Gastrocnemius medialis (tissue), 4 donors: ENCODE measurements at regions not wholly inside any gene's neighbourhood (a gene's known extent, or its start where the extent isn't known, plus 50 kb on each side); places are given as distances from the start of the nearest gene placed in this dataset.

Source experiments
- ATAC-seq, 2 donors: fragments of 150-250 bp; one replicate each; pipeline ENCODE4 v1.9.1; 2016
- DNase-seq, 2 donors: peaks; one replicate each; pipeline ENCODE4 v3.0.0-alpha.2; 2019
- H3K27ac ChIP-seq, 4 donors: fragments of 200-600 bp; sonication (generic); 1 replicate in 1 of 4; 2 replicates in 3 of 4; pipeline ENCODE4 v1.5.1; 2016 to 2018; ENCODE audit warnings: mild to moderate bottlenecking in 2 of 4, moderate library complexity in 1 of 4
- H3K27me3 ChIP-seq, 3 donors: fragments of 200-600 bp; sonication (generic) in 2 of 3; 1 replicate in 1 of 3; 2 replicates in 2 of 3; pipeline versions ENCODE4 v1.5.1 to v1.6.0; 2016 to 2019; ENCODE audit warnings: mild to moderate bottlenecking in 1 of 3, moderate library complexity in 1 of 3
- H3K36me3 ChIP-seq, 2 donors: fragments of 200-600 bp; sonication (generic) in 1 of 2; one replicate each; pipeline ENCODE4 v1.5.1; 2017 to 2018
- H3K4me1 ChIP-seq, 2 donors: fragments of 200-600 bp; sonication (generic) in 1 of 2; one replicate each; pipeline ENCODE4 v1.5.1; 2016 to 2017; ENCODE audit warnings: mild to moderate bottlenecking in 2 of 2
- H3K4me3 ChIP-seq, 4 donors: fragments of 200-600 bp; sonication (generic) in 3 of 4; 1 replicate in 1 of 4; 2 replicates in 3 of 4; pipeline ENCODE4 v1.5.1; 2016 to 2019; ENCODE audit warnings: mild to moderate bottlenecking in 2 of 4
- H3K9me3 ChIP-seq, 3 donors: fragments of 200-600 bp; sonication (generic) in 2 of 3; 1 replicate in 1 of 3; 2 replicates in 2 of 3; pipeline ENCODE4 v1.5.1; 2016 to 2019
- CTCF ChIP-seq, 5 experiments: fragments of 450-650 bp in 3 of 5; fragments of 200-600 bp in 2 of 5; sonication (generic) in 2 of 5; IDR thresholded peaks in 4 of 5; conservative IDR thresholded peaks in 1 of 5; 1 replicate in 4 of 5; 2 replicates in 1 of 5; pipeline ENCODE4 v1.5.1; 2016 to 2019; ENCODE audit warnings: antibody characterized with exemption in 5 of 5, mild to moderate bottlenecking in 3 of 5, moderate library complexity in 3 of 5
- POLR2A ChIP-seq, 2 donors: fragments of 450-650 bp; IDR thresholded peaks; one replicate each; pipeline ENCODE4 v1.6.1; 2017; ENCODE audit warnings: antibody characterized with exemption in 2 of 2, mild to moderate bottlenecking in 2 of 2, moderate library complexity in 2 of 2
- in situ Hi-C, 4 donors: fragments of 200-750 bp; cut with MboI; loops; one replicate each; pipeline versions ENCODE4 v1.15.0 to v1.8.0; 2017; ENCODE audit warnings: low sequenced_read_pairs in 4 of 4
- intact Hi-C: fragments of 100-400 bp; cut with DNase I; formaldehyde crosslinking; loops from one replicate; pipeline ENCODE4 v1.15.1; 2023; ENCODE audit warnings: low total_unique reads

GRCh38 chr16:26889740-26890139 lies 177.0 kb upstream of the C16orf82 start:
- ATAC-seq, result no peak
- in situ Hi-C loops (no loop called here), intact Hi-C loops (no loop called here)
- H3K4me3 ChIP-seq, result no peak overlapping the region
- no peaks in the 10 kb centered on the region for H3K36me3 ChIP-seq
- no peak for DNase-seq
- H3K4me1 ChIP-seq, result no peaks in the 10 kb centered on the region
- H3K27ac ChIP-seq, result no peak overlapping the region
- H3K27me3 ChIP-seq, result no peaks in the 10 kb centered on the region
- H3K9me3 ChIP-seq, result no peaks in the 10 kb centered on the region
- TF ChIP-seq POLR2A (IDR thresholded peaks at IDR 0.05), result no peak

- Histone ChIP-seq H3K4me3 (no peak overlapping the region), H3K36me3 (no peaks in the 10 kb centered on the region), H3K27ac (no peak overlapping the region), H3K9me3 (no peaks in the 10 kb centered on the region), H3K4me1 (no peaks in the 10 kb centered on the region), H3K27me3 (no peaks in the 10 kb centered on the region)
- in situ Hi-C loops, result no loop called here
- no peak for TF ChIP-seq CTCF (IDR thresholded peaks at IDR 0.05 in 4 of 5, conservative IDR thresholded peaks at IDR 0.05 in 1 of 5)
- no peak for TF ChIP-seq POLR2A (IDR thresholded peaks at IDR 0.05)
- intact Hi-C loops, result no loop called here
- ATAC-seq, result no peak
- DNase-seq, result no peak
These were observed 168.5 kb upstream of the C16orf82 start for GRCh38 chr16:26898200-26898599.

- in situ Hi-C loops, result no loop called here
- Histone ChIP-seq H3K27ac (no peak overlapping the region), H3K4me3 (no peak overlapping the region), H3K36me3 (no peaks in the 10 kb centered on the region), H3K4me1 (no peaks in the 10 kb centered on the region), H3K9me3 (no peaks in the 10 kb centered on the region), H3K27me3 (no peaks in the 10 kb centered on the region)
- DNase-seq (no peak), ATAC-seq (no peak)
- intact Hi-C loops, result no loop called here
- TF ChIP-seq POLR2A (IDR thresholded peaks at IDR 0.05) (no peak), CTCF (IDR thresholded peaks at IDR 0.05 in 4 of 5, conservative IDR thresholded peaks at IDR 0.05 in 1 of 5) (no peak)
These were observed 165.4 kb upstream of the C16orf82 start for GRCh38 chr16:26901196-26901861.

- in situ Hi-C loops, result no loop called here
These were observed 164.7 kb upstream of the C16orf82 start for GRCh38 chr16:26901983-26902382.

GRCh38 chr16:26905336-26905735 lies 161.4 kb upstream of the C16orf82 start:
- Histone ChIP-seq H3K4me3 (no peak overlapping the region), H3K27ac (no peak overlapping the region), H3K36me3 (no peaks in the 10 kb centered on the region), H3K27me3 (no peaks in the 10 kb centered on the region), H3K9me3 (no peaks in the 10 kb centered on the region), H3K4me1 (no peaks in the 10 kb centered on the region)
- TF ChIP-seq CTCF (IDR thresholded peaks at IDR 0.05 in 4 of 5, conservative IDR thresholded peaks at IDR 0.05 in 1 of 5), result no peak
- no peak for TF ChIP-seq POLR2A (IDR thresholded peaks at IDR 0.05)
- in situ Hi-C loops (no loop called here), intact Hi-C loops (no loop called here)
- no peak for DNase-seq
- no peak for ATAC-seq

More at GRCh38 chr16:26901983-26902382, 164.7 kb upstream of the C16orf82 start:
- TF ChIP-seq POLR2A (IDR thresholded peaks at IDR 0.05), result no peak
- no peak for TF ChIP-seq CTCF (IDR thresholded peaks at IDR 0.05 in 4 of 5, conservative IDR thresholded peaks at IDR 0.05 in 1 of 5)
- ATAC-seq (no peak), DNase-seq (no peak)
- no peak overlapping the region for H3K4me3 ChIP-seq
- H3K4me1 ChIP-seq, result no peaks in the 10 kb centered on the region
- intact Hi-C loops, result no loop called here
- no peaks in the 10 kb centered on the region for H3K36me3 ChIP-seq
- H3K27ac ChIP-seq, result no peak overlapping the region
- no peaks in the 10 kb centered on the region for H3K27me3 ChIP-seq
- no peaks in the 10 kb centered on the region for H3K9me3 ChIP-seq
